ENCODE measurements at regions not wholly inside any gene's neighbourhood (a gene's known extent, or its start where the extent isn't known, plus 50 kb on each side); places are given as distances from the start of the nearest gene placed in this dataset.

DNA sequence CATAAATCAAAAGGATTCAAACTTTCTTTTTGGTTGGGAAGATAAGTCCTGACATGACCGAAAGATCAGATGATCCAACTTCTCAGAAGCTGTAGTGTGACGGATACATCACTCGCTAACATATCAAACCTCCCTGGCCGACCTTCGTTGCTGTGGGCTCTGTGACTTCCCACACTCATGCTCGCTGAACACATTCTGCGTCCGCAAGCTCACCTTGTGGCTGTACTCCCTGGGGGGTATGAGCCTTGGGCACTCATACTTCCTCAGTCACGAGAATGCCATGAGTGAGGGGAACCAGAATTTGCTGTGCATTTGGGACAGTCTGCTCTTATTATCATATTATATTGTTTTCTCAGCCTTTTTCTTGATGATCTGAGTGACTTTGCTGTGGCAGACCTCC lies 105.4 kb downstream of the RWDD3 start (continued):
- TF ChIP-seq SRSF7 (optimal IDR thresholded peaks at IDR 0.05; ENCODE audit: low read depth, low read length): no peak
- TF ChIP-seq TAF1 (IDR thresholded peaks at IDR 0.05; ENCODE audit: control insufficient read depth, extremely low read depth, insufficient read depth, low read length, severe bottlenecking): no peak
- no peak for TF ChIP-seq STAT5A (IDR thresholded peaks at IDR 0.05; ENCODE audit: borderline replicate concordance, low read length)
- TF ChIP-seq RBM34 (IDR thresholded peaks at IDR 0.05; ENCODE audit: borderline replicate concordance, insufficient read depth, low read length): no peak
- TF ChIP-seq, protein P1, sequence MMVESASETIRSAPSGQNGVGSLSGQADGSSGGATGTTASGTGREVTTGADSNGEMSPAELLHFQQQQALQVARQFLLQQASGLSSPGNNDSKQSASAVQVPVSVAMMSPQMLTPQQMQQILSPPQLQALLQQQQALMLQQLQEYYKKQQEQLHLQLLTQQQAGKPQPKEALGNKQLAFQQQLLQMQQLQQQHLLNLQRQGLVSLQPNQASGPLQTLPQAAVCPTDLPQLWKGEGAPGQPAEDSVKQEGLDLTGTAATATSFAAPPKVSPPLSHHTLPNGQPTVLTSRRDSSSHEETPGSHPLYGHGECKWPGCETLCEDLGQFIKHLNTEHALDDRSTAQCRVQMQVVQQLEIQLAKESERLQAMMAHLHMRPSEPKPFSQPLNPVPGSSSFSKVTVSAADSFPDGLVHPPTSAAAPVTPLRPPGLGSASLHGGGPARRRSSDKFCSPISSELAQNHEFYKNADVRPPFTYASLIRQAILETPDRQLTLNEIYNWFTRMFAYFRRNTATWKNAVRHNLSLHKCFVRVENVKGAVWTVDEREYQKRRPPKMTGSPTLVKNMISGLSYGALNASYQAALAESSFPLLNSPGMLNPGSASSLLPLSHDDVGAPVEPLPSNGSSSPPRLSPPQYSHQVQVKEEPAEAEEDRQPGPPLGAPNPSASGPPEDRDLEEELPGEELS (CRISPR knock-in tag; IDR thresholded peaks at IDR 0.05; ENCODE audit: borderline replicate concordance): no peak

DNA sequence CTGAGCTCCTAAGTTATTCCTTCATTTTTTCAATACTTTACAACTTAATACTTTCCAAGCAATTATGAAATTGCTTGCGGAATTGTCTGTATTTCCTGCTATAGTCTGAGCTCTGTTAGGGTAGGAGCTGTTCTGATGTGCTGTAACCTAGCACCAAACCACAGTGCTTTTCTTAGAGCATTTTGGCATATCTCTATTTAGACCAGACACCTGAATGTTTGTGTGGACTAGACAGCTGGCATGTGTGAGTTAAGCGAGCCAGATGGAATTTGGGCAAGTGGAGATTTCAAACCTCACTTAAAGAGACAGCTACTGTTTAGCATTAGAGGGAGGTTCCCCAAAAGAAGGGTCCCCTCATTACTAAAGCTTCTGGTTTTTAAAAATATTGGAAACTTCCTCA lies 106.1 kb downstream of the RWDD3 start:
- no peaks in the 10 kb centered on the region for H3K4me1 ChIP-seq (replicated peaks in 1 of 2; ENCODE audit: control insufficient read depth in 2 of 2, insufficient read depth in 2 of 2, low read length in 2 of 2)
- no peak overlapping the region for H3K9ac ChIP-seq (ENCODE audit: insufficient read depth in 1 of 2, low read depth in 2 of 2, low read length in 2 of 2)
- H3K4me2 ChIP-seq (ENCODE audit: insufficient read depth, low read length): no peak overlapping the region
- in situ Hi-C loops (cut with MboI): no loop called here
- H3K27me3 ChIP-seq (ENCODE audit: control insufficient read depth in 2 of 2, insufficient read depth in 2 of 2, low read length in 2 of 2): no peaks in the 10 kb centered on the region
- ChIA-PET POLR2A (no interaction called here), CTCF (ENCODE audit: low intra/inter-chr PET ratio) (no interaction called here)
- H2AFZ ChIP-seq (ENCODE audit: low read depth, low read length): no peak overlapping the region
- ATAC-seq (no peak), FAIRE-seq (no peak), DNase-seq (ENCODE audit: extremely low read depth in 1 of 4, low spot score in 3 of 4) (no peak)
- H3K4me3 ChIP-seq: no peak overlapping the region
- intact Hi-C loops (cut with micrococcal nuclease): no loop called here
- TF ChIP-seq ZNF408 (CRISPR knock-in tag; IDR thresholded peaks at IDR 0.05; ENCODE audit: low read depth) (no peak), HSF4 (CRISPR knock-in tag; IDR thresholded peaks at IDR 0.05; ENCODE audit: borderline replicate concordance) (no peak), E2F3 (CRISPR knock-in tag; IDR thresholded peaks at IDR 0.05) (no peak), LARP7 (IDR thresholded peaks at IDR 0.05) (no peak), BRD4 (IDR thresholded peaks at IDR 0.05) (no peak), ZNF699 (CRISPR knock-in tag; IDR thresholded peaks at IDR 0.05; ENCODE audit: insufficient replicate concordance) (no peak)
- TF ChIP-seq, protein P2, sequence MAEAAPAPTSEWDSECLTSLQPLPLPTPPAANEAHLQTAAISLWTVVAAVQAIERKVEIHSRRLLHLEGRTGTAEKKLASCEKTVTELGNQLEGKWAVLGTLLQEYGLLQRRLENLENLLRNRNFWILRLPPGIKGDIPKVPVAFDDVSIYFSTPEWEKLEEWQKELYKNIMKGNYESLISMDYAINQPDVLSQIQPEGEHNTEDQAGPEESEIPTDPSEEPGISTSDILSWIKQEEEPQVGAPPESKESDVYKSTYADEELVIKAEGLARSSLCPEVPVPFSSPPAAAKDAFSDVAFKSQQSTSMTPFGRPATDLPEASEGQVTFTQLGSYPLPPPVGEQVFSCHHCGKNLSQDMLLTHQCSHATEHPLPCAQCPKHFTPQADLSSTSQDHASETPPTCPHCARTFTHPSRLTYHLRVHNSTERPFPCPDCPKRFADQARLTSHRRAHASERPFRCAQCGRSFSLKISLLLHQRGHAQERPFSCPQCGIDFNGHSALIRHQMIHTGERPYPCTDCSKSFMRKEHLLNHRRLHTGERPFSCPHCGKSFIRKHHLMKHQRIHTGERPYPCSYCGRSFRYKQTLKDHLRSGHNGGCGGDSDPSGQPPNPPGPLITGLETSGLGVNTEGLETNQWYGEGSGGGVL (CRISPR knock-in tag; IDR thresholded peaks at IDR 0.05): no peak
- TF ChIP-seq, protein P3, sequence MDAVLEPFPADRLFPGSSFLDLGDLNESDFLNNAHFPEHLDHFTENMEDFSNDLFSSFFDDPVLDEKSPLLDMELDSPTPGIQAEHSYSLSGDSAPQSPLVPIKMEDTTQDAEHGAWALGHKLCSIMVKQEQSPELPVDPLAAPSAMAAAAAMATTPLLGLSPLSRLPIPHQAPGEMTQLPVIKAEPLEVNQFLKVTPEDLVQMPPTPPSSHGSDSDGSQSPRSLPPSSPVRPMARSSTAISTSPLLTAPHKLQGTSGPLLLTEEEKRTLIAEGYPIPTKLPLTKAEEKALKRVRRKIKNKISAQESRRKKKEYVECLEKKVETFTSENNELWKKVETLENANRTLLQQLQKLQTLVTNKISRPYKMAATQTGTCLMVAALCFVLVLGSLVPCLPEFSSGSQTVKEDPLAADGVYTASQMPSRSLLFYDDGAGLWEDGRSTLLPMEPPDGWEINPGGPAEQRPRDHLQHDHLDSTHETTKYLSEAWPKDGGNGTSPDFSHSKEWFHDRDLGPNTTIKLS (IDR thresholded peaks at IDR 0.05; ENCODE audit: borderline replicate concordance, low read depth): no peak
- H3K36me3 ChIP-seq (ENCODE audit: control insufficient read depth, insufficient read depth, low read length): no peaks in the 10 kb centered on the region
- no TSS peak for BruUV-seq (replicated peaks)
- WGBS (ENCODE audit: insufficient coverage, low coverage, missing lambda C conversion rate): 0% methylated on average over 2 of the region's 2 CpGs
- no peaks in the 10 kb centered on the region for H3K9me3 ChIP-seq (replicated peaks; ENCODE audit: control insufficient read depth, insufficient read depth, low read depth, low read length)
- no peaks in the 10 kb centered on the region for H3K9me1 ChIP-seq (ENCODE audit: control insufficient read depth, insufficient read depth, low read length)
- no peaks in the 10 kb centered on the region for H3K79me2 ChIP-seq (ENCODE audit: control insufficient read depth, insufficient read depth, low read length)
- H3K27ac ChIP-seq (ENCODE audit: extremely low read depth, low read depth, low read length): no peak overlapping the region
- no peaks in the 10 kb centered on the region; the same call in 1 of the 2 replicates for H4K20me1 ChIP-seq (replicated peaks; ENCODE audit: control insufficient read depth, insufficient read depth, low read length)
